Muscle of back (tissue), 3 donors: ENCODE measurements at regions not wholly inside any gene's neighbourhood (a gene's known extent, or its start where the extent isn't known, plus 50 kb on each side); places are given as distances from the start of the nearest gene placed in this dataset.
"Not testable (repeated sequence)": the region's sequence is repeated elsewhere in the genome, so short reads cannot be mapped to it uniquely, and the experiment has no call there.

Source experiments
- DNase-seq, 3 donors: peaks; one replicate each; pipeline versions ENCODE4 v3.0.0 to v3.0.0-alpha.2; 2013

- DNase-seq: not testable (repeated sequence)
These were observed 653.4 kb downstream of the TGIF2LX start for GRCh38 chrX:90575155-90575554.

- not testable (repeated sequence) for DNase-seq
These were observed 680.2 kb downstream of the TGIF2LX start for GRCh38 chrX:90601921-90602320.

- peak; percentile 4 to 66 (median 16) for DNase-seq
These were observed 684.0 kb downstream of the TGIF2LX start for GRCh38 chrX:90605736-90606135.

GRCh38 chrX:90617710-90618325 is 696.1 kb downstream of the TGIF2LX start:
- DNase-seq: no peak

- peak in 1 of 3 donors; percentile 0 for DNase-seq
These were observed 743.5 kb downstream of the TGIF2LX start for GRCh38 chrX:90665161-90665560.

- not testable (repeated sequence) for DNase-seq
These were observed 721.1 kb upstream of the PABPC5 start for GRCh38 chrX:90713552-90713951.

- DNase-seq: not testable (repeated sequence)
These were observed 697.1 kb upstream of the PABPC5 start for GRCh38 chrX:90737555-90737954.

- not testable (repeated sequence) for DNase-seq
These were observed 677.0 kb upstream of the PABPC5 start for GRCh38 chrX:90757619-90758018.

- DNase-seq: not testable (repeated sequence)
These were observed 669.2 kb upstream of the PABPC5 start for GRCh38 chrX:90765482-90765881.

- not testable (repeated sequence) for DNase-seq
These were observed 654.3 kb upstream of the PABPC5 start for GRCh38 chrX:90780286-90780789.
